GM04504 (cell line): ENCODE measurements at regions not wholly inside any gene's neighbourhood (a gene's known extent, or its start where the extent isn't known, plus 50 kb on each side); places are given as distances from the start of the nearest gene placed in this dataset.

Source experiments
- DNase-seq: peaks from one replicate; pipeline ENCODE4 v3.0.0-alpha.2; 2012; ENCODE audit warnings: low read depth

GRCh38 chr10:129089341-129089740 is 377.7 kb upstream of the MGMT start:
- DNase-seq = no peak

GRCh38 chr10:129090165-129090564 is 376.9 kb upstream of the MGMT start:
- DNase-seq = no peak

GRCh38 chr10:129090618-129091366 is 376.2 kb upstream of the MGMT start:
- no peak for DNase-seq

- DNase-seq = no peak
These were observed 373.4 kb upstream of the MGMT start for GRCh38 chr10:129093641-129094040.

GRCh38 chr10:129094233-129094632 is 372.8 kb upstream of the MGMT start:
- DNase-seq = no peak

- DNase-seq = no peak
These were observed 372.2 kb upstream of the MGMT start for GRCh38 chr10:129094861-129095260.

- no peak for DNase-seq
These were observed 371.4 kb upstream of the MGMT start for GRCh38 chr10:129095680-129096064.

GRCh38 chr10:129096065-129096984 is 370.7 kb upstream of the MGMT start:
- DNase-seq = peak; percentile 11

GRCh38 chr10:129097776-129098330 is 369.2 kb upstream of the MGMT start:
- no peak for DNase-seq

- no peak for DNase-seq
These were observed 368.5 kb upstream of the MGMT start for GRCh38 chr10:129098517-129098916.

- DNase-seq = no peak
These were observed 367.6 kb upstream of the MGMT start for GRCh38 chr10:129099486-129099885.

GRCh38 chr10:129099992-129100391 is 367.0 kb upstream of the MGMT start:
- DNase-seq = no peak

GRCh38 chr10:129101232-129101980 is 365.6 kb upstream of the MGMT start:
- DNase-seq = no peak

GRCh38 chr10:129102906-129103693 is 363.9 kb upstream of the MGMT start:
- DNase-seq = no peak

- no peak for DNase-seq
These were observed 362.6 kb upstream of the MGMT start for GRCh38 chr10:129104266-129105045.

GRCh38 chr10:129105266-129105665 is 361.8 kb upstream of the MGMT start:
- no peak for DNase-seq

- DNase-seq = no peak
These were observed 360.7 kb upstream of the MGMT start for GRCh38 chr10:129106314-129106713.

- no peak for DNase-seq
These were observed 359.5 kb upstream of the MGMT start for GRCh38 chr10:129107525-129107924.

GRCh38 chr10:129108378-129108777 is 358.7 kb upstream of the MGMT start:
- no peak for DNase-seq

GRCh38 chr10:129108994-129109393 is 358.0 kb upstream of the MGMT start:
- DNase-seq = no peak

GRCh38 chr10:129110780-129111179 is 356.3 kb upstream of the MGMT start:
- DNase-seq = no peak
